ENCODE measurements at regions not wholly inside any gene's neighbourhood (a gene's known extent, or its start where the extent isn't known, plus 50 kb on each side); places are given as distances from the start of the nearest gene placed in this dataset.

DNA sequence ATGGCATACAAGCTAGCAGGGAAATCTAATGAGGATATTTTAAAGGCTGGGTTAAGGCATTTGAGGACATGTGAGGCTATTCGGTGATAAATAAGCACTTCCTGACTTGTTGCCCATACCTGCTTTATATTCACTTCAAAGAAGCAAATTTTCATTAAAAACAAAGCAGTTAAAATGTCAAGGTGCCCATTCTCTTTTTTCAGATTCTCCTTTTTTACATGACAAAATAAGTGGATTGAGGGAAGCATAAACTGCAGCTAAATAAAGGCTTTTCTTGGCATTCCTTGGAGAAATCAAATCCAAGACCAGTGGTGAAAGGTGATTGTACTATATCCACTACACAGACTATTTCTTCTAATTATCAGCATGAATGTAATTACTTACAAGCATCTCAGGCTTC is 166.9 kb downstream of the PTCSC3 start:
- no peak for ATAC-seq
- Histone ChIP-seq H3K9me3 (replicated peaks; ENCODE audit: control insufficient read depth, insufficient read depth, low read depth, low read length) (no peaks in the 10 kb centered on the region), H3K4me3 (no peak overlapping the region), H3K27me3 (ENCODE audit: control insufficient read depth in 2 of 2, insufficient read depth in 2 of 2, low read length in 2 of 2) (peaks cover 0 to 19% of the 10 kb centered on the region in 2 experiments; a peak in 4 of 5 replicates), H4K20me1 (replicated peaks; ENCODE audit: control insufficient read depth, insufficient read depth, low read length) (no peaks in the 10 kb centered on the region), H3K36me3 (ENCODE audit: control insufficient read depth, insufficient read depth, low read length) (no peaks in the 10 kb centered on the region), H3K9me1 (ENCODE audit: control insufficient read depth, insufficient read depth, low read length) (no peaks in the 10 kb centered on the region), H3K9ac (ENCODE audit: insufficient read depth in 1 of 2, low read depth in 2 of 2, low read length in 2 of 2) (no peak overlapping the region), H3K27ac (ENCODE audit: extremely low read depth, low read depth, low read length) (no peak overlapping the region), H3K4me2 (ENCODE audit: insufficient read depth, low read length) (no peak overlapping the region), H3K4me1 (replicated peaks in 1 of 2; ENCODE audit: control insufficient read depth in 2 of 2, insufficient read depth in 2 of 2, low read length in 2 of 2) (no peaks in the 10 kb centered on the region), H3K79me2 (ENCODE audit: control insufficient read depth, insufficient read depth, low read length) (no peaks in the 10 kb centered on the region), H2AFZ (ENCODE audit: low read depth, low read length) (no peak overlapping the region)
- CTCF ChIA-PET (ENCODE audit: low intra/inter-chr PET ratio) = no interaction called here
- WGBS (ENCODE audit: insufficient coverage, low coverage, missing lambda C conversion rate) = 0% methylated on average over 1 of the region's 1 CpG
- intact Hi-C loops (cut with micrococcal nuclease) (no loop called here), in situ Hi-C loops (cut with MboI) (no loop called here)
- POLR2A ChIA-PET = no interaction called here
- TF ChIP-seq ETV1 (tag; conservative IDR thresholded peaks at IDR 0.05; ENCODE audit: low read depth) = no peak
- TF ChIP-seq, protein P1, sequence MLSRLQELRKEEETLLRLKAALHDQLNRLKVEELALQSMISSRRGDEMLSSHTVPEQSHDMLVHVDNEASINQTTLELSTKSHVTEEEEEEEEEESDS (CRISPR knock-in tag; IDR thresholded peaks at IDR 0.05) = no peak
- no peak for TF ChIP-seq HDAC8 (tag; IDR thresholded peaks at IDR 0.05)
- TF ChIP-seq ERF (CRISPR knock-in tag; IDR thresholded peaks at IDR 0.05) = no peak
- TF ChIP-seq, protein P2, sequence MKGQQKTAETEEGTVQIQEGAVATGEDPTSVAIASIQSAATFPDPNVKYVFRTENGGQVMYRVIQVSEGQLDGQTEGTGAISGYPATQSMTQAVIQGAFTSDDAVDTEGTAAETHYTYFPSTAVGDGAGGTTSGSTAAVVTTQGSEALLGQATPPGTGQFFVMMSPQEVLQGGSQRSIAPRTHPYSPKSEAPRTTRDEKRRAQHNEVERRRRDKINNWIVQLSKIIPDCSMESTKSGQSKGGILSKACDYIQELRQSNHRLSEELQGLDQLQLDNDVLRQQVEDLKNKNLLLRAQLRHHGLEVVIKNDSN (CRISPR knock-in tag; IDR thresholded peaks at IDR 0.05) = no peak
- no peak for TF ChIP-seq ZNF282 (CRISPR knock-in tag; IDR thresholded peaks at IDR 0.05)
- TF ChIP-seq, protein P3, sequence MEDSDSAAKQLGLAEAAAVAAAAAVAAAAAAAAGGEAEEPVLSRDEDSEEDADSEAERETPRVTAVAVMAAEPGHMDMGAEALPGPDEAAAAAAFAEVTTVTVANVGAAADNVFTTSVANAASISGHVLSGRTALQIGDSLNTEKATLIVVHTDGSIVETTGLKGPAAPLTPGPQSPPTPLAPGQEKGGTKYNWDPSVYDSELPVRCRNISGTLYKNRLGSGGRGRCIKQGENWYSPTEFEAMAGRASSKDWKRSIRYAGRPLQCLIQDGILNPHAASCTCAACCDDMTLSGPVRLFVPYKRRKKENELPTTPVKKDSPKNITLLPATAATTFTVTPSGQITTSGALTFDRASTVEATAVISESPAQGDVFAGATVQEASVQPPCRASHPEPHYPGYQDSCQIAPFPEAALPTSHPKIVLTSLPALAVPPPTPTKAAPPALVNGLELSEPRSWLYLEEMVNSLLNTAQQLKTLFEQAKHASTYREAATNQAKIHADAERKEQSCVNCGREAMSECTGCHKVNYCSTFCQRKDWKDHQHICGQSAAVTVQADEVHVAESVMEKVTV (CRISPR knock-in tag; IDR thresholded peaks at IDR 0.05) = no peak
- TF ChIP-seq, protein P4, sequence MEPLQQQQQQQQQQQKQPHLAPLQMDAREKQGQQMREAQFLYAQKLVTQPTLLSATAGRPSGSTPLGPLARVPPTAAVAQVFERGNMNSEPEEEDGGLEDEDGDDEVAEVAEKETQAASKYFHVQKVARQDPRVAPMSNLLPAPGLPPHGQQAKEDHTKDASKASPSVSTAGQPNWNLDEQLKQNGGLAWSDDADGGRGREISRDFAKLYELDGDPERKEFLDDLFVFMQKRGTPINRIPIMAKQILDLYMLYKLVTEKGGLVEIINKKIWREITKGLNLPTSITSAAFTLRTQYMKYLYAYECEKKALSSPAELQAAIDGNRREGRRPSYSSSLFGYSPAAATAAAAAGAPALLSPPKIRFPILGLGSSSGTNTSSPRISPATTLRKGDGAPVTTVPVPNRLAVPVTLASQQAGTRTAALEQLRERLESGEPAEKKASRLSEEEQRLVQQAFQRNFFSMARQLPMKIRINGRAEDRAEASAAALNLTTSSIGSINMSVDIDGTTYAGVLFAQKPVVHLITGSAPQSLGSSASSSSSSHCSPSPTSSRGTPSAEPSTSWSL (CRISPR knock-in tag; IDR thresholded peaks at IDR 0.05; ENCODE audit: borderline replicate concordance) = no peak
- no peak for TF ChIP-seq RAD51 (IDR thresholded peaks at IDR 0.05; ENCODE audit: borderline replicate concordance, low read depth)
- TF ChIP-seq ADNP (tag; IDR thresholded peaks at IDR 0.05) = no peak
- no peak for TF ChIP-seq FUS (optimal IDR thresholded peaks at IDR 0.05; ENCODE audit: low read depth, low read length)
- no peak for TF ChIP-seq PRMT5 (CRISPR knock-in tag; IDR thresholded peaks at IDR 0.05)
- TF ChIP-seq, protein P5, sequence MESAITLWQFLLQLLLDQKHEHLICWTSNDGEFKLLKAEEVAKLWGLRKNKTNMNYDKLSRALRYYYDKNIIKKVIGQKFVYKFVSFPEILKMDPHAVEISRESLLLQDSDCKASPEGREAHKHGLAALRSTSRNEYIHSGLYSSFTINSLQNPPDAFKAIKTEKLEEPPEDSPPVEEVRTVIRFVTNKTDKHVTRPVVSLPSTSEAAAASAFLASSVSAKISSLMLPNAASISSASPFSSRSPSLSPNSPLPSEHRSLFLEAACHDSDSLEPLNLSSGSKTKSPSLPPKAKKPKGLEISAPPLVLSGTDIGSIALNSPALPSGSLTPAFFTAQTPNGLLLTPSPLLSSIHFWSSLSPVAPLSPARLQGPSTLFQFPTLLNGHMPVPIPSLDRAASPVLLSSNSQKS (CRISPR knock-in tag; IDR thresholded peaks at IDR 0.05) = no peak
- no peak for TF ChIP-seq ZNF785 (CRISPR knock-in tag; IDR thresholded peaks at IDR 0.05)
- TF ChIP-seq CHCHD3 (CRISPR knock-in tag; IDR thresholded peaks at IDR 0.05) = no peak
- TF ChIP-seq POLR2AphosphoS2 (IDR thresholded peaks at IDR 0.05; ENCODE audit: low read length) = no peak
- TF ChIP-seq, protein P6, sequence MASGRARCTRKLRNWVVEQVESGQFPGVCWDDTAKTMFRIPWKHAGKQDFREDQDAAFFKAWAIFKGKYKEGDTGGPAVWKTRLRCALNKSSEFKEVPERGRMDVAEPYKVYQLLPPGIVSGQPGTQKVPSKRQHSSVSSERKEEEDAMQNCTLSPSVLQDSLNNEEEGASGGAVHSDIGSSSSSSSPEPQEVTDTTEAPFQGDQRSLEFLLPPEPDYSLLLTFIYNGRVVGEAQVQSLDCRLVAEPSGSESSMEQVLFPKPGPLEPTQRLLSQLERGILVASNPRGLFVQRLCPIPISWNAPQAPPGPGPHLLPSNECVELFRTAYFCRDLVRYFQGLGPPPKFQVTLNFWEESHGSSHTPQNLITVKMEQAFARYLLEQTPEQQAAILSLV (tag; IDR thresholded peaks at IDR 0.05) = no peak
- no TSS peak for BruUV-seq (replicated peaks)
- no peak for FAIRE-seq
- DNase-seq (ENCODE audit: extremely low read depth in 1 of 4, low spot score in 3 of 4) = no peak

Measured in K562 (cell line).